Testis (tissue), 2 donors: ENCODE measurements at regions not wholly inside any gene's neighbourhood (a gene's known extent, or its start where the extent isn't known, plus 50 kb on each side); places are given as distances from the start of the nearest gene placed in this dataset.

Experiments used
- POLR2A ChIP-seq: fragments of 450-650 bp; IDR thresholded peaks from one replicate; pipeline ENCODE4 v1.6.1; 2017; ENCODE audit warnings: antibody characterized with exemption, mild to moderate bottlenecking, moderate library complexity
- TF ChIP-seq, protein P1 (sequence below), 3 experiments: fragments of 450-650 bp in 2 of 3; fragments of 200-600 bp in 1 of 3; sonication (generic) in 1 of 3; IDR thresholded peaks; one replicate each; pipeline ENCODE4 v1.5.1; 2016 to 2019; ENCODE audit warnings: antibody characterized with exemption in 3 of 3, mild to moderate bottlenecking in 2 of 3, moderate library complexity in 1 of 3

DNA sequence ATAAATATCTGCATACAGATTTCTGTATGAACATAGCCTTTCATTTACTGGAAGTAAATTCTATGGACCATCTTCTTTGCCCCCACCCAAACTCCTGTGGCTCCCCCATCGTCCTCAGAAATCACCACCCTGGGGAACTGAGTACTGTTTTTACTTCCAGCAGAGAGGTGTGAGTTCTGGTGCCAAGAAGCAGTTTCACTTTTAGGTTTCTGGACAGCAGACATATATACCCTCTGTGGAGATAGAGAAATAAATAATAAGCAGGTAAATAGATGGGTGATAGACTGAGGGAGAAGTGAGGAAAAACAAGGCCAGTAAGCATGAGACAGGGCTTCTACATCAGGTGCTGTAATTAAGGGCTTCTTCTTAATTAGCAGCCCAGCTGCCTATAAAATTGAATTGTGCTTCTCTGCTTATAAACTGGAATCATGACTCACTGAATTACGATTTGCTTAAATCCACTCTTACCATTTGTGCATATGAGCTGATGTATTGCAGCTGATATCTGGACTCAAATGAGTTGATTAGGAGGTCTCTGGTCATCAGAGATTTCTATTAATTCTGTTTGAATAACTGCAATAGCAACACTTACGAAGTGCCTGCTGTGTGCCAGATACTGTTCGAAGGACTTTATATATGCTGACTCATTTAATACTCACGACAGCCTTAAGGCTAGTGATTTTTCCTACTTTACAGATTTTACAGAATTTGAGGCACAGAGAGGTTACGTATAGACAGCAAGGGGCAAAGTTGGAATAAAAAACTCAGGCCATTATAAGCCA lies 60.8 kb upstream of the DHX15 start:
- TF ChIP-seq POLR2A = no peak
- TF ChIP-seq, protein P1, sequence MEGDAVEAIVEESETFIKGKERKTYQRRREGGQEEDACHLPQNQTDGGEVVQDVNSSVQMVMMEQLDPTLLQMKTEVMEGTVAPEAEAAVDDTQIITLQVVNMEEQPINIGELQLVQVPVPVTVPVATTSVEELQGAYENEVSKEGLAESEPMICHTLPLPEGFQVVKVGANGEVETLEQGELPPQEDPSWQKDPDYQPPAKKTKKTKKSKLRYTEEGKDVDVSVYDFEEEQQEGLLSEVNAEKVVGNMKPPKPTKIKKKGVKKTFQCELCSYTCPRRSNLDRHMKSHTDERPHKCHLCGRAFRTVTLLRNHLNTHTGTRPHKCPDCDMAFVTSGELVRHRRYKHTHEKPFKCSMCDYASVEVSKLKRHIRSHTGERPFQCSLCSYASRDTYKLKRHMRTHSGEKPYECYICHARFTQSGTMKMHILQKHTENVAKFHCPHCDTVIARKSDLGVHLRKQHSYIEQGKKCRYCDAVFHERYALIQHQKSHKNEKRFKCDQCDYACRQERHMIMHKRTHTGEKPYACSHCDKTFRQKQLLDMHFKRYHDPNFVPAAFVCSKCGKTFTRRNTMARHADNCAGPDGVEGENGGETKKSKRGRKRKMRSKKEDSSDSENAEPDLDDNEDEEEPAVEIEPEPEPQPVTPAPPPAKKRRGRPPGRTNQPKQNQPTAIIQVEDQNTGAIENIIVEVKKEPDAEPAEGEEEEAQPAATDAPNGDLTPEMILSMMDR (IDR thresholded peaks at IDR 0.05) = no peak
